ENCODE measurements at regions not wholly inside any gene's neighbourhood (a gene's known extent, or its start where the extent isn't known, plus 50 kb on each side); places are given as distances from the start of the nearest gene placed in this dataset.

GRCh38 chr16:64641343-64641742 lies 480.5 kb downstream of the CDH11 start:
- TF ChIP-seq TAF1 (IDR thresholded peaks at IDR 0.05; ENCODE audit: low read depth) (no peak), REST (IDR thresholded peaks at IDR 0.05; ENCODE audit: low read depth) (no peak), NFIC (IDR thresholded peaks at IDR 0.05) (no peak), RAD21 (IDR thresholded peaks at IDR 0.05; ENCODE audit: low read depth) (no peak), EGR1 (IDR thresholded peaks at IDR 0.05) (no peak), EP300 (IDR thresholded peaks at IDR 0.05; ENCODE audit: borderline replicate concordance) (no peak)
- TF ChIP-seq, protein P1, sequence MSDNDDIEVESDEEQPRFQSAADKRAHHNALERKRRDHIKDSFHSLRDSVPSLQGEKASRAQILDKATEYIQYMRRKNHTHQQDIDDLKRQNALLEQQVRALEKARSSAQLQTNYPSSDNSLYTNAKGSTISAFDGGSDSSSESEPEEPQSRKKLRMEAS (IDR thresholded peaks at IDR 0.05): no peak
